Activated CD4-positive, CD25-positive, alpha-beta regulatory T cell treated with anti-CD3 and anti-CD28 coated beads, Interleukin-2, amount 50 U/mL, for 72 hours (primary cell): ENCODE measurements at regions not wholly inside any gene's neighbourhood (a gene's known extent, or its start where the extent isn't known, plus 50 kb on each side); places are given as distances from the start of the nearest gene placed in this dataset.

Source experiments
- DNase-seq: peaks from one replicate; pipeline ENCODE4 v3.0.0; 2021

DNA sequence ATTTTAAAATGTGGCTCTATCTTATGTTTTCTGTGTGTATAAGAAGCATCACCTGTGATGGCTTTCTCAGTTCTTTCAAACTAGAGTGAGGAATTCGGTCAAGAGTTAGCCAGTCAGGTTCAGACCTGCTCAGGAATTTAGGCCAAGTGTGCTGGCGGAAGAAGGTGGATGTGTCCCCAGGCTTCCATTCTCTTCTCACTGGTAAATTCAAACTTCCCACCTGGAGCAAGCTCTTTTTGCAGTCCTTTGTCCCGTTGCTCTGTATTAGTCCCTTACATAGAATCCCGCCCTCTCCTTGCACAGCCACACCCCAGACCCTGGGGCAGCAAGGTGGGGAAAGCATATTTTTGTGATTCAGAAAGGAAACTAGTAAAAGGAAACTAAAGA lies 124.7 kb upstream of the PWP1 start:
- no peak for DNase-seq

DNA sequence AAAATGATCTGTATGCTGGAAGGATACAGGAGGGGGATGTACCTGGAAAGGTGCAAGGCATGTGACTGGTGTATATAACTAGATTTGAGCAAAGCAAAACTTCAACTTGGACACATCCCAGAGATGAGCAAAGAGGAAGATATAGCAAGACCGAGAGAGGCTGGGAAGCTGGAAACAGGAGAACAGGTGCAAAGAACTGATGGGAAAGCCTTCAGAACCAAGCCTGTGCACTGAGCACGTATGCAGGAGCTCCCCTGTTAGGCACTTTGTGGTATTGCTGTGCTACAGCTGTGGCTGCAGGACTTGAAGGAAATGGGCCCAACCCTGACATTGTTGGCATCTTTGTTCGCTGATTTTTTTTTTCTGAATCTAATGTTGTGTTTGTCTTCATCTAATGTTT lies 120.7 kb upstream of the PWP1 start:
- no peak for DNase-seq

DNA sequence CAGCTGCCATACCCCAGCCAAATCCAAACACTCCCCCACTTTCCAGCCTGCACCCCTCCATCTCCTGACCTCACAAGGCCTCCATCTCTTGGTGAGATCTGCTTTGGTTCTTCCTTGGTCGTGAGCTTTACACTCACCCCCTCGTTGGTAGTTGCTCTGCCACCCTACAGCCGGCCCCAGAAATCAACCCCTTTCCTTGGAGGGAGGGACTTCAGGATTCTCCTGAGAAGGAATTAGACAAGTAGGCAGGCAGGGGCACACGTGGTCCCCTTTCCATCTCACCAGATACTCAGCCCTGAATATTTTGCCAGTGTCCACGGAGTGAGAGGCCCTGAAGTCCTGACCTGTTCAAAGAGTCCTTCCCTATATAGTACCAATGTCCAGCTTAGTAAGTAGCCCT lies 120.0 kb upstream of the PWP1 start:
- no peak for DNase-seq

DNA sequence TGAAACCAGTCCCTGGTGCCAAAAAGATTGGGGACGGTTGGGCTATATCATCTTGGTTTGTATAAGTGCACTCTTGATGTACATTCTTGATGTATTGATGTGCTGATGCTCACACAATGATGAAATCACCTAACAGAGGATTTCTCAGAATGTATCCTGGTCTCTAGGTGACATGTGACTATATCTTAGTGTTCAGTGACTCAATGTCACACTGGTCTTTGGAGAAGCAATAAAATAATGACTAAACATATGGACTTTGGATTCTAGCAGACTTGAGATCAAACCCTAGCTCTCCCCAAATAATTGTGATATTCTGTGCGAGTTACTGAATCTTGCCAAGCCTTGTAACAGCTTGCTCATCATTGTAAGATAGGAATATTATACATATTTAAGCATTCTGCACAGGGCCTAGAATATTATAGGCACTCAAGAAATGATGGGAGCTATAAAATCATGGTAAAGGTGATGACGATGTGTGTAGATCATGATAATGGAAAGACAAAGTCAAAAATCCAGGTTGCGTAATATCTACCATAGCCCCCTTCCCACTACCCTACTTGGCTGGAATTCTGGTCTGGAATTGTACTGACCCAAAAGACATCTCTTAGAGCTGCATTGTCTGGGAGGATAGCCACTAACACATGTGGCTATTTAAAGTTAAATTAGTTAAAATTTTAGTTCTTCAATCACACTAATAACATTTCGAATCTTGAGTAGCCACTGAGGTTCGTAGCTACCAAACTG lies 117.6 kb upstream of the PWP1 start:
- no peak for DNase-seq

DNA sequence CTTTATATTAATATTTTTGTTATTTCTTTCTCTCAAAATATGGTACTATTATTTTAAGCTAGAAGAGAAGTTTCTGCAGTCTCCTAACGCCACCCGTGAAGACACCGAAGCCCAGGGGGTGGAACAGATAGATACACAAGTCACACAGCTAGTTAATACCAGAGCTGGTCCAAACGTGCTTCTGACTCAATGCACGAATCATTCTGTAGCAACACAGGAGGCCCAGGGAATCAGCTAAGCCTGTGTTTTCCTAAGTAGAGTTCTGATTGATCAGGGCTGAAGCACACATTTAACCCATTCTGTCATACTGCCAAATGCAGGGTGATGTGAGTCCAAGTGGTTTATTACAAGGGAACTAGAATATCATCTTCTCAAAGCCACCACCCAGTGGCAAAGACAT lies 116.9 kb upstream of the PWP1 start:
- DNase-seq = no peak

DNA sequence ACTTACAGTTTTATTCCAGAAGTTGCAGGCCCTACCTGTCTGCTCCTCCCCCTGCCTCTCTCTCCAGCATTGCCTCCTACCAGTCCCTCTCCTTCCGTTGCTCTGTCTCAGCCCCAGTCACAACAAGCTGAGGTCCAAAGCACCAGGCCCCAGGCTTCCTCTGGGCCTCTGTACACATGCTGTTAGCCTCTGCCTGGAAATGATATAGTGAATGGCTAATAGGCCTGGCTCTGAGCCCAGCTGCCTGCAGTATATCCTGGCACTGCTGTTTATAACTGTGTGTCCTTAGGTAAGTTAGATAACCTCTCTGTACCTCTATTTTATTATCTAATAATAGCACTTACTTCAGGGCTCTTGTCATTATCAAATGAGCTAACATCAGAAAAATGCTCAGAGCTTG lies 114.9 kb upstream of the PWP1 start:
- no peak for DNase-seq

DNA sequence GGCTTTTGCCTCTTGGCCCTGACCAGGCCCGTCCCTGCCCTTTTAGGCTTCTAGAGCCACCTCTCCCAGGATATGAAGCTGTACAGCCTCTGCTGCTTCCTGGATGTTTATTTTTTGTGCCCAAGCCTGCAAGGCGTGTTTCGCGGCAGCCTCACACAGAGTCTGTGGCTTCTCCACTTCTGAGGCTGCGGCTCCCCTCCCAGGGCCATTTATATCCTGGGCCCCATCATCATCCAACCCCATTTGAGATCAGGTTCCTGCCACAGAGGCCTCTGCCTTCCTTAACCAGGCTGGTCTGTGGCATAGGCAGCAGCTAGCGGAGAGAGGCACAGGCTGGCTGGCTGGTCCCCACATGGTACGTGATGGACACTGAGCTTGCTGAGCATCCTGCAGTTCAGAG lies 114.1 kb upstream of the PWP1 start:
- no peak for DNase-seq

DNA sequence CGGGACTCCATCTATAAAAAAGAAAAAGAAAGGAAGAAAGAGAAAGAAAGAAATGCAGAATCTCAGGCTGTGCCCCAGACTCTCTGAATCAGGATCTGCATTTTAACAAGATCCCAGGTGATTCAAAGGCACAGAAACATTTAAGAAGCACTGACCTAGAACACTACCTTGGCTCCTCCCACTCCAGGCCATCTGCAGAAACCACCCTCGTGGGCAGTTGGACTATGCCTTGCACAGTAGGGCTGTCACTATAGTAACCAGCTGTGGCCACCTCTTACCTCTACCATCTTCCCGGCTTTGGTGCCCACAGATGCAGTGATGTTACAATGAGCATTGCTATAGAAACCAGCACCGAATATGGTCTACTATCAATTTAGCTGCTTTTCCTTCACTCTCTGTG lies 110.9 kb upstream of the PWP1 start:
- DNase-seq = no peak

DNA sequence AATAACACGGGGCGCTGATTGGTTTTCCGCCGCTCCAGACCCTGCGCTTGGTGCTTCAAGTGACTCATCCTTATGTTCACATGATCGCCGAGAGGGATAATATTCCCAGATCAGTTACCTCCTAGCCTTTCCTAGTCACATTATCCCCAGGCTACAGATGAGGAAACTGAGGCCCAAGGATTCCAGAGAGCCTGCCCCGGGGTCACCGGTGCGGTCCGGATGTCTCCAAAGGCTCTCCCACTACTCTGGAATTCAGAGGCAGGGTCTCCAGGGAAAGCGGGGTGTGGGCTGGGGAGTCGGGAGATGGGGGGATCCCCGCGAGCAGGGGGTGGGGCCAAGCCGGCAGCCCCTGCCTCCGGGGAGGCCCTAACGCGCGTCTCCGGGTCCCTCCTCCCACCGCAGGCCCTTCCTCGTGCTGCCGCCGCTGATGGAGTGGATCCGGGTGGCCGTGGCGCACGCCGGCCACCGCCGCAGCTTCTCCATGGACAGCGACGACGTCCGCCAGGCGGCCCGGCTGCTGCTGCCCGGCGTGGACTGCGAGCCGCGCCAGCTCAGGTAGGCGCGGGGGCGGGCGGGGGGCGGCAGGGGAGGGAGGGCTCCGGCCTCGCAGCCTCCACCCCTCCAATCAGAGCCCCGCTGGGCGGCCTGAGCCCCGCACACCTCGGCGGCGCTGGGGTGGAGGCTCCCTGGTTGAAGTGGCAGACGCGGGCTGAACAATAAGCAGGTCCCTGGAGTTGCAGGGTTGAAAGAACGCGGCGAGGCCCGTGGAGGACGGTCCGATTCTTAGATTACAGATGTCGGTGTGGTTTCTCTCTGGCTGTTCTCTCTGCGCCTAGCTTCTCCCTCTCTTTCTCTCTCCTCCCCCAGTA lies 104.6 kb upstream of the PWP1 start:
- no peak for DNase-seq

DNA sequence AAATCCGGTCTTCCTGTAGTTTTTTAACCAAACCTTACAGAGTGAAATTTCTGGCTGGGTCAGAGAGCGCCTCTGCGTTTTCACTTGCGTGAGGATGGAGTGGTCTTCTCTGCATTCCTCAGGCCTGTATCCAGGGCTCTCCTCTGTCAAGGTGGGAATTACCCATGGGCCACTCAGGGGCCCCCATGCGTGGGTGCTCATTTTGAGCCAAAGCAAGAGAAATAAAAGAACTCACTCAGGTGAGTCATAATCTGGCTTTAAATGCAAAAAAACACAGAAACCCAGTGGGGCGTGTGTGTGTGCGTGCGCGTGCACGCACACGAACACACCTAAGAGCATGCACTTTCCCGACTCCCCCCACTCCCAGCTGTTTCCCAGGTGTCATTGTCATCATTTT lies 104.0 kb upstream of the PWP1 start:
- DNase-seq = no peak

DNA sequence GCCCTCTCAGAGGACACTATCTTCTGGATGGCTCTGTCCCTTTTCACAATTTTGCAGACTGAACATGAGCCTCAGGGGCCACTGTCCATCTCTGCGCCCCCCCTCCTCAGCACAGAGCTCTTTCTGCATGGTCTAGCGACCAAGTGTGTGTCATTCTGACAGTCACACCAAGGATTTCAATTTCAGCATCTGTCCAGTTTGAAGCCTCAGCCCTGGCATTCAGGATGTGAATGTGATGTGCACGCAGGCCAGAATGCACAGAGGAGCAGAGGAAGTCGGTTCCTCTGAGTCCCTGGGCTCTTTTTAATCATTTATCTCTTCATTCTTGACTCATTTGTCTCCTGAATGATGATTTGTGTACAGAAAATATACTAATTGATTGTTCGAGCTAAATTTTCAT lies 102.0 kb upstream of the PWP1 start:
- no peak for DNase-seq

DNA sequence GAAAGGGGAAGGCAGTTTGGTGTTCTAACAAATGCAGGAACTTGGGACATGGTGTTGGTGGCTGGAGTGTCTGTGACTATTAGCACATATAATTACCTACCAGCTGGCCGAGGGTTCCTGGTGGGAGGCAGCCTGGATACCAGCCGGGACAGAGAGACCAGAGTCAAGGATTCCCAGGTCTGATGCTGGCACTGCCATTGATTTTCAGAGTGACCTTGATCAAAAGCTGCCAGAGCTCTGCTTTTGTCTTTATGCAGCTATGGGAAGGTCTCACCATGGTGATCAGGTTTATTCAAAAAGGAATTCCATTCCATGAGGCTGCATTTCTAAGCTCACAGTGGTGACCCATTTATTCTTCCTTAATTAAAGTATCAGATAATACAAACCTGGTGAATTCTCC lies 101.0 kb upstream of the PWP1 start:
- no peak for DNase-seq

DNA sequence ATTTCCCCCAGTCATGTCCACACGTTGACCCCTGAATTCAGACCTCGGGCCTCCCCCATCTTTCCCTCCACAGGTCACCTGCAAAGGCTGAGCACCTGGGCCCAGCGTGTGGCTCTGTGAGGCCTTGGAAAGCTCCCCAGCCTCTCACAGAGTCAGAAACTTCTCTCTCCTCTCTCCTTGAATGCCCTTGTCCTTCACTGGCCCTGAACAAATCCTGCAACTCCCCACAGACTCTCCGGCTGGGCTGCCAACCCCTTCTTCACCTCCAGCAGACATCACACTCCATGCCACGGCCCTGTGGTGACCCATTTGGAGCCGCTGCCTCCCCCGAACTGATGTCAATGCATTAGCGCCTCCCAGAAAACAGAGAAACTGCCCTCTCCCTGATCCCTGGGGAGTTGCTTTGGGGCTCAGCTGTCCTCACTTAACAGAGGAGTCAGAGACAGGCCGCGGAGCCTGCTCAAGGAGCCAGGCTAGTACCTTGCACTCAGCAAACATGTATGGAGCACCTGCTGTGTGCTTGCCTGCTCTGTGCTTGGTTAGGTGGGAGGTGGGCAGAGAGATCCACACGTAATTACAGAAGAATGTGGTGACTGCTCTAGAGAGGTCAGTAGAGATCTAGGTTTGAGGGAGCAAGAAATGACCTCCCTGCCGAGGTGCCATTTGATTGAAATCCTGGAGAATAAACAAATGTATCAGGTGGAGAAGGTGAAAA lies 99.2 kb upstream of the PWP1 start:
- no peak for DNase-seq

DNA sequence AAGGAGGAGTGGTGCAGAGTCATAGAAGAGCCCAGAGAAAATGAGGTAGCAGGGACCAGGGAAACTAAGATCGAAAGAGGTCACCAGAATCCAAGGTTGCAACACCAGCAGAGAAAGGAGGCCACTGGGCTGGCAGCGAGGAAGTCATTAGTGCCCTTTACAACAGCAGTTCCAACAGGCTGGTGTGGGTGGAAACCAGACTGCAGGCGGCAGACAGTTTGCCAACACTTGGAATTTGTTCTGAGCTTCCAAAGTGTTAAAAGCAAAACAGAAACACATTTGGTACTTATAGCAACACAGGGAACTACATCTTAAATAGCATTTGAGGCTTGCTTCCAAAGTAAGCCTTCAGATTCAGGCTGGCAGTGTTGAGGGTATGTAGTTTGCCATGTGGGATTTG lies 95.2 kb upstream of the PWP1 start:
- no peak for DNase-seq

DNA sequence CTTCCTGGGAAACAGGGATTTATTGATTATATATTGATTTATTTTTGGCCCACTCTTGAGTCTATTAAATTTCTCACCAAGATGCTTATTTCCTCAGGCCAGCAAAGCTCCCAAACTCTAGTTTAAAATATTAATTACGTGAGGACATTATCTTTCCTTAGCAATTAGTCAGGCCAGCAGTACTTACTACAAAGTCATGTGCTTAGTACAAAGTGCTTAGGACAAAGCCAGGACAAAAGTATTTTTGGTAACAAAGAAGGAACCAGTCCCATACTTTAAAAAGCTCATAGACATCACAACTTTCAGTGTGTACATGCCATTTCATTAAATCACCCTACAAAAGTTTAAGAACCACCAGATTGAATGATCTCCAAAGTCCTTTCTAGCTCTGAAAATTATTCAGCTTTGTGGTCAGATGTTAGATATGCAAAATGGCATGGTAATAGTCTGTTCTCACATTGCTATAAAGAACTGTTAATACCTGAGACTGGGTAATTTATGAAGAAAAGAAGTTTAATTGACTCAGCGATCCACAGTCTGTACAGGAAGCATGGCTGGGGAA lies 94.7 kb upstream of the PWP1 start:
- DNase-seq = no peak

DNA sequence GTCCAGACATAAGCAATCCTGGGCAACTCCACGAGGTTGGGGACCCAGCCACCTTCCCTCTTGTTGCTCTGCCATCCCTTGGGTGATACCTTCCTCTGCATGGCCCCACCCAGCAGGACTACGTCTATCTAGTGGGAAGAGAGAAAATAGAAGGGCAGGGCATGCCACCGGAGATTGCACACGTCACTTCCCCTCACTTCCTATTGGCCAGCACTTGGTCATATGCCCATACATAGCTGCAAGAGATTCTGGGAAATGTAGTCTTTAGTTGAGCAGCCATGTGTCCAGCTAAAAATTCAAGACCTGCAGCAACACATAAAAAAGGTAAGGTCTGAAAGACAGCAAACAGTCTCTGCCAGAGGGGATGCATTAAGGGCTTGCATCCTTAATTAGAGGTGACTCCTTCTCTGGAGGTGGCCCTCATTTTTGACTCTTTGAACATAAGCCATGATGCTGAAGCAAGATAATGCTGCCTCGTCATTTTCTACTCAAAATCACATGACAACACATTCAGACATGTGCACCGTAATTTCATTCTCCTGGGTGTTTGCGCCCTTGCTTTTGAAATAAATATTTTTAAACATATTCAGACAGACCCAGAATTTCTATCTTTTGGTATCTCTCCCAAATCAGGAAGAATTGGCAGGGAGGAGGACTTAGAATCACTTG lies 91.8 kb upstream of the PWP1 start:
- no peak for DNase-seq

DNA sequence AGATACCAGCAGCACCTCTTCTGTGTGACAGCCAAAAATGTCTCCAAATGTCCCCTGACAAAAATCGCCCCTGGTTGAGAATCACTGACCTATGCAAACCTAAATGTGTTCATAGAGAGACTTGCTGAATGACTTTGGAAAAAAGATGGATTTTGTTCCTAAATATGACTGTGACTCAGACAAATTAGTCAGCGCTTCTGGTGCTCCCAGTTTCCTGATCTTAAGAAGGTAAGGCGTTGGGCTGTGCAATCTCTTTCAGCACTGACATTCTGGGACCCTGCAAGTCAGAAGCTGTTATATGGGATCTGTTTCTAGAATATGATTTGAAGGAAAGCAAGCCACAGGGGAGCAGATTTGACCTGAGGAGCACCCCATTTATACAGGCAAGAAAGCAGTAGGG lies 90.6 kb upstream of the PWP1 start:
- no peak for DNase-seq

DNA sequence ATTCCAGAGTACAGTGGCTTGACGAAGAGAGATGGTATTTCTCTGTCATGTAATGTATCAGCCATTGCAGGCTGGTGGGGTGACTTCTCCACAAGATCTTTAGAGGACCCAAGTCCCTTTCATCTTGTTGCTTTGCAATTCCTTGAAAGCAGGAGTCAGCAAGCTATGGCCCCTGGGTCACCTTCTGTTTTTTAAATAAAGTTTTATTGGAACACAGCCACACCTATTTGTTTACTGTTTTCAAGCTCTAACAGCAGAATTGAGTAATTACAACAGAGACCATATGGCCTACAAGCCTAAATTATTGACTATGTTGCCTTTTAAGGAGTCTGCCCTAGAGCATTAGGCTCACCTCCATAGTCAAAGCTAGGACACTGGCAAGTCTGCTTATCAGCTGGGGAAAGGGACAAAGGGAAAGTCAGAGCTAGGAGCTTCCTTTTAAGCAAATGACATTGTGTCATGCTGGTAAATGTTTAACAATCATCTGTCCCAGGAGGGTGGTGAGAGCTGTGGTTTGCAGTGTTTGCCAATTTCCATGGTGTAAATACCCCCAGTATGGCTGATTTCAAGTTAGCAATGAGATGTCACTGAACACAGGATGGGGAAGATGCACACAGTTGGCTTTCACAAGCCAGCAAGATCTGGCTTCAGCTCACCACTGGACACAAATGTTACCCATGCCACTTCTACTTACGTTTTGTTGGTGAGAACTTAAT lies 87.7 kb upstream of the PWP1 start:
- no peak for DNase-seq

DNA sequence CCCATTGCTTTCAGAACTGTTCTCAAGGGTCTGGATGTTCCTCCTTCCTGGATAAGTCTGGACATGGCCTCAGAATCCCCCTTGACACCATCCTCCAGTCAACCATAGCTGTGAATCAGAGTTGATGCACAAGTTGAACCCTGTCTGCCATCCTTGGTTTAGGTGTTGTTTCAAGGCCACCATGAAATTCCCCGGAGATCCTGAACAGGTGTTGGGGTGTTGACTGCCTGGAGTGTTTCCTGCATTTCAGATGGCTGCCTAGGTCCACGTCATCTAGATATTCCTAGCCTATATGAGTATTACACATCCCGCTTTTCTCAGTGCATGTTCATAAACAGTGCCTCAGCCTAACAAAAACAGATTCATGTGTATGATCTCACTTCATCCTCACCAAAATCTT lies 86.7 kb upstream of the PWP1 start:
- no peak for DNase-seq

DNA sequence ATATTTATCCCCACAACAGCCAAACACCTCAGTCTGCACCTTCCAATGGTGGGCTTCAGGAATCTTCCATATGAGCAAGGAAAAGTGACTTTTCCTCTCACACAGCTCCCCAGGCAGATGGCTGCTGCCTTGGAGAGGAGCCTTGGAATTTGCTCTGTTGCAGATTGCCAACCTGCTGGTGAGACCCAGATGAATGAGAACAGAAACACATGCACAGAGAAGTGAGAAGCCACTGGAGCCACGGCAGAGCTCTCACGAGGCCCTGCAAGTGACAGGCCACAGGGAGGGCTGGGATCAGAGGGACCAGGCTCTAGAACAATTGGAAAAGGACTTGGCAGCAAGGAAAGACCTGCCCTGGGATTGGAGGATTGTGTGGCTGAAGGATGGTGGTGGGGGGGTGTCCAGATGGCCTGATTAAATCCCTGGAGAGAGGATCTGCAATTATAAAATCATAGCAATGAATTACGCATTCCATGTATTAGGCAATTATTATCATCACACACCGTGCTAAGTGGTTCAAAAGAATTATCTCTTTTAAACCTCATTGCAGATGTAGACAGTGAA lies 84.9 kb upstream of the PWP1 start:
- DNase-seq = no peak

DNA sequence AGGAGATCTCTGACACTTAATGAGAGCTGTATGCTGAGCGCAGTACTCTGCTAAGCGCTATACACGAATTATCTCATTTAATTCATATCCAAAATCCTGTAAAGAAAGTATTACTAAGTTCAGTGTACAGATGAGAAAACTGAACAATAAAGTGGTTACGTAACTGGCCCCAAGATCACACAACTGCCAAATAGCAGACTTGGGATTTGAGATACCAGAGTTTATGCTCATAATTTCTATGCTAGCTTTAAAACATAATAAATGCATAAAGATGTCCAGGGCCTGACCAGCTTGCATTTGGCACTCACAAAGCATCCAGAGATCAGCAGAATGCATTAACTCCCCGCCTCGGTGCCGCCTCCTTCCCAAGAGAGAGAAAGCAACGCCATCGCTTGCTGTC lies 83.2 kb upstream of the PWP1 start:
- no peak for DNase-seq

DNA sequence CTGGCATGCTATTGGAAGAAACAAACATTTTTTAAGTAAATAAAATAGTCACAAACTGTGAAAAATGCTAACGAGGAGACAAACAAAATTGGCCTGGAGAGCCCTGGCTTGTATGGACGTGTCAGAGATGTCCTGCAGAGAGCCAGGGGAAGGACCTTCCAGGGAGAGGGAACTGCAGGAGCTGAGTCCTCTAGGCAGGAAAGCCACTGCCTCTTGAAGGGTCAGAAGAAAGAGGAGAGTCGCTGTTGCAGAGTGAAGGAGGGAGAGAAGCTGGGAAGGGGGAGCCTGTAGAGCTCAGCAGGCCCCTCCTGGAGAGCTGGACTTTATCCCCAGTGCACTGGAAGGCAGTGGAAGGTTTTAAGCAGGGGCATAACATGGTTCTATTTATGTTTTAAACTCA lies 80.3 kb upstream of the PWP1 start:
- no peak for DNase-seq
